HepG2 (cell line): ENCODE measurements at regions not wholly inside any gene's neighbourhood (a gene's known extent, or its start where the extent isn't known, plus 50 kb on each side); places are given as distances from the start of the nearest gene placed in this dataset.
"Not testable (repeated sequence)": the region's sequence is repeated elsewhere in the genome, so short reads cannot be mapped to it uniquely, and the experiment has no call there.

ENCODE experiments used
- ATAC-seq: fragments of 200-7000 bp; cut with Tn5 transposase; 3 replicates; pipeline ENCODE4 v1.9.1; 2020; ENCODE audit warnings: mild to moderate bottlenecking, moderate library complexity
- BruUV-seq: library from RNA; stranded (reverse); fragments of 400-500 nt; replicated peaks from 2 replicates; lab custom pipeline; 2021; lab: Mats Ljungman, UMichigan
- CTCF ChIA-PET: fragments of 300-600 bp; formaldehyde crosslinking; extraction: SDS; loops from one replicate; lab custom pipeline; 2021; ENCODE audit warnings: low total read pairs, inconsistent platforms, low intra/inter-chr PET ratio; lab: Yijun Ruan, JAX
- POLR2A ChIA-PET: fragments of 350-600 bp; sonication (Branson Sonifier 250); formaldehyde crosslinking; loops from one replicate; lab custom pipeline; 2020; ENCODE audit warnings: antibody characterized with exemption, inconsistent platforms; lab: Yijun Ruan, JAX
- DNase-seq: peaks from one replicate; pipeline ENCODE4 v3.0.0-alpha.2; 2015; ENCODE audit warnings: low spot score
- FAIRE-seq: peaks from 3 replicates; lab custom pipeline; 2011; peaks lifted over from hg19 to GRCh38; lab: Jason Lieb, UNC
- H2AFZ ChIP-seq: one replicate; pipeline ENCODE4 v1.6.1; 2011; ENCODE audit warnings: low read length, inconsistent platforms
- H3K27ac ChIP-seq: fragments of 300-600 bp; 3 replicates; pipeline ENCODE4 v1.8.0; 2011; ENCODE audit warnings: mixed run types, mild to moderate bottlenecking, mixed read lengths, low read length, inconsistent platforms; ENCODE audit not compliant: insufficient read depth; ENCODE audit errors: extremely low read length
- H3K27me3 ChIP-seq, 2 experiments: fragments of 200-600 bp in 1 of 2; 2 replicates in 1 of 2; 3 replicates in 1 of 2; pipeline versions ENCODE4 v1.6.0 to v1.8.0; 2011; ENCODE audit warnings: low read length in 2 of 2, mild to moderate bottlenecking in 2 of 2, moderate library complexity in 2 of 2, inconsistent platforms in 1 of 2; ENCODE audit not compliant: insufficient read depth in 2 of 2, control insufficient read depth in 1 of 2
- H3K36me3 ChIP-seq, 2 experiments: fragments of 200-600 bp in 1 of 2; replicated peaks in 1 of 2; 2 replicates in 1 of 2; 3 replicates in 1 of 2; pipeline versions ENCODE4 v1.5.1 to v1.8.0; 2011; ENCODE audit warnings: low read length in 2 of 2, inconsistent platforms in 1 of 2; ENCODE audit not compliant: insufficient read depth in 2 of 2, control insufficient read depth in 1 of 2
- H3K4me1 ChIP-seq: 2 replicates; pipeline ENCODE4 v1.5.1; 2012; ENCODE audit warnings: low read length, inconsistent platforms; ENCODE audit not compliant: insufficient read depth
- H3K4me2 ChIP-seq: 2 replicates; pipeline ENCODE4 v1.6.0; 2011; ENCODE audit warnings: low read depth, low read length, inconsistent platforms
- H3K4me3 ChIP-seq, 3 experiments: fragments of 200-600 bp in 1 of 3; sonication (generic), shearing (Covaris generic) in 1 of 3; replicated peaks in 1 of 3; 2 replicates each; pipeline ENCODE4 v1.5.1; 2011 to 2016; ENCODE audit warnings: low read length in 3 of 3, inconsistent platforms in 2 of 3, low read depth in 2 of 3, mild to moderate bottlenecking in 2 of 3, control low read depth in 1 of 3, mixed read lengths in 1 of 3; ENCODE audit not compliant: insufficient read depth in 1 of 3
- H3K79me2 ChIP-seq: one replicate; pipeline ENCODE4 v1.6.1; 2011; ENCODE audit warnings: low read length, inconsistent platforms; ENCODE audit not compliant: insufficient read depth
- H3K9ac ChIP-seq: 2 replicates; pipeline ENCODE4 v1.6.0; 2011; ENCODE audit warnings: mild to moderate bottlenecking, low read depth, low read length, inconsistent platforms; ENCODE audit not compliant: insufficient read depth
- H3K9me3 ChIP-seq: 2 replicates; pipeline ENCODE4 v1.5.1; 2012; ENCODE audit warnings: mild to moderate bottlenecking, low read length
- H4K20me1 ChIP-seq: 2 replicates; pipeline ENCODE4 v1.6.0; 2011; ENCODE audit warnings: inconsistent platforms, mild to moderate bottlenecking, low read length, moderate library complexity; ENCODE audit not compliant: insufficient read depth
- MBNL3 ChIP-seq: fragments of 250-450 bp; sonication (Bioruptor Pico); conservative IDR thresholded peaks from 2 replicates; pipeline ENCODE4 v1.8.0; 2022; ENCODE audit warnings: mild to moderate bottlenecking, inconsistent platforms
- ZNF407 ChIP-seq: sonication (generic); formaldehyde crosslinking; IDR thresholded peaks from one replicate; pipeline ENCODE4 v1.5.1; 2020; ENCODE audit warnings: mild to moderate bottlenecking, missing genetic modification reagents; ENCODE audit errors: not compliant biosample characterization
- ZNF703 ChIP-seq: sonication (generic); formaldehyde crosslinking; IDR thresholded peaks from 2 replicates; pipeline ENCODE4 v1.5.1; 2020; ENCODE audit warnings: missing genetic modification reagents, mild to moderate bottlenecking, moderate library complexity, borderline replicate concordance
- ZNF780A ChIP-seq: sonication (generic); formaldehyde crosslinking; IDR thresholded peaks from 2 replicates; pipeline ENCODE4 v1.8.0; 2022; ENCODE audit warnings: mild to moderate bottlenecking, missing genetic modification reagents, moderate library complexity
- WGBS: methylation state at CpG from one replicate; pipeline ENCODE4 v1.1.6; 2017; ENCODE audit warnings: low lambda C conversion rate; 5-methylcytosine and 5-hydroxymethylcytosine counted together
- in situ Hi-C: cut with HindIII; loops from 2 replicates; pipeline ENCODE4 v1.10.0; 2017; ENCODE audit warnings: low pct_unique_long_range_greater_than_20kb; ENCODE audit not compliant: extremely low pct_ligation_motif_present
- intact Hi-C: fragments of 100-400 bp; cut with micrococcal nuclease; formaldehyde crosslinking; loops from one replicate; pipeline ENCODE4 v1.10.0; 2022; ENCODE audit not compliant: unreplicated experiment
- TF ChIP-seq, protein P1 (sequence below): sonication (generic); formaldehyde crosslinking; IDR thresholded peaks from 2 replicates; pipeline ENCODE4 v1.9.0; 2022; ENCODE audit warnings: missing genetic modification reagents, mild to moderate bottlenecking, borderline replicate concordance
- TF ChIP-seq, protein P2 (sequence below): sonication (generic); formaldehyde crosslinking; IDR thresholded peaks from 2 replicates; pipeline ENCODE4 v1.5.0; 2020; ENCODE audit warnings: mild to moderate bottlenecking, missing genetic modification reagents

DNA sequence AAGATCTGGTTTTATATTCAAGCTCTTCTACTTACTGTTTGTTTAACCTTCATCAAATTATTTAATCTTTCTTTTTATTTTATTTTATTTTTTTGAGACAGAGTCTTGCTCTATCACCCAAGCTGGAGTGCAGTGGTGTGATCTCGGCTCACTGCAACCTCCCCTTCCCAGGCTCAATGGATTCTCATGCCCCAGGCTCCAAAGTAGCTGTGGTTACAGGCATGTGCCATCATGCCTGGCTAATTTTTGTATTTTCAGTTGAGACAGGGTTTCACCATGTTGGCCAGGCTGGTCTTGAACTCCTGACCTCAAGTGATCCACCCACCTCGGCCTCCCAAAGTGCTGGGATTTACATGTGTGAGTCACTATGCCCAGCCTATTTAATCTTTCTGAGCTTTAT, 821.5 kb upstream of the ATXN7L3B start:
- ATAC-seq, BruUV-seq, H3K9ac ChIP-seq, H2AFZ ChIP-seq, FAIRE-seq, H3K36me3 ChIP-seq, in situ Hi-C loops, DNase-seq, H3K4me2 ChIP-seq, H3K79me2 ChIP-seq, H3K27me3 ChIP-seq, intact Hi-C loops, POLR2A ChIA-PET, H3K27ac ChIP-seq, H3K4me1 ChIP-seq, H3K4me3 ChIP-seq, CTCF ChIA-PET, H4K20me1 ChIP-seq: not testable (repeated sequence)
- H3K9me3 ChIP-seq, result peaks cover 69% of the 10 kb centered on the region
- 0% methylated on average over 2 of the region's 2 CpGs for WGBS

GRCh38 chr12:73719223-73719622, 818.4 kb upstream of the ATXN7L3B start:
- ChIA-PET CTCF (no interaction called here), POLR2A (no interaction called here)
- ATAC-seq (no peak), DNase-seq (no peak), FAIRE-seq (no peak)
- BruUV-seq, result no TSS peak
- H3K9me3 ChIP-seq, result peaks cover 70% of the 10 kb centered on the region
- no peaks in the 10 kb centered on the region for H3K27me3 ChIP-seq
- H3K9ac ChIP-seq, result no peak overlapping the region
- in situ Hi-C loops, result no loop called here
- H3K79me2 ChIP-seq, result no peaks in the 10 kb centered on the region
- no peak overlapping the region for H3K4me2 ChIP-seq
- H4K20me1 ChIP-seq, result no peaks in the 10 kb centered on the region
- intact Hi-C loops, result no loop called here
- no peak overlapping the region for H2AFZ ChIP-seq
- H3K36me3 ChIP-seq, result no peaks in the 10 kb centered on the region
- no peak overlapping the region for H3K4me3 ChIP-seq
- no peaks in the 10 kb centered on the region for H3K4me1 ChIP-seq
- WGBS, result 36% methylated on average over 5 of the region's 5 CpGs
- no peak overlapping the region for H3K27ac ChIP-seq
- TF ChIP-seq ZNF703 (CRISPR knock-in tag), result no peak
- TF ChIP-seq MBNL3 (CRISPR knock-in tag), result no peak
- TF ChIP-seq, protein P1, sequence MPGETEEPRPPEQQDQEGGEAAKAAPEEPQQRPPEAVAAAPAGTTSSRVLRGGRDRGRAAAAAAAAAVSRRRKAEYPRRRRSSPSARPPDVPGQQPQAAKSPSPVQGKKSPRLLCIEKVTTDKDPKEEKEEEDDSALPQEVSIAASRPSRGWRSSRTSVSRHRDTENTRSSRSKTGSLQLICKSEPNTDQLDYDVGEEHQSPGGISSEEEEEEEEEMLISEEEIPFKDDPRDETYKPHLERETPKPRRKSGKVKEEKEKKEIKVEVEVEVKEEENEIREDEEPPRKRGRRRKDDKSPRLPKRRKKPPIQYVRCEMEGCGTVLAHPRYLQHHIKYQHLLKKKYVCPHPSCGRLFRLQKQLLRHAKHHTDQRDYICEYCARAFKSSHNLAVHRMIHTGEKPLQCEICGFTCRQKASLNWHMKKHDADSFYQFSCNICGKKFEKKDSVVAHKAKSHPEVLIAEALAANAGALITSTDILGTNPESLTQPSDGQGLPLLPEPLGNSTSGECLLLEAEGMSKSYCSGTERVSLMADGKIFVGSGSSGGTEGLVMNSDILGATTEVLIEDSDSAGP (CRISPR knock-in tag), result no peak
- TF ChIP-seq ZNF780A (CRISPR knock-in tag), result no peak
- TF ChIP-seq ZNF407, result no peak
- TF ChIP-seq, protein P2, sequence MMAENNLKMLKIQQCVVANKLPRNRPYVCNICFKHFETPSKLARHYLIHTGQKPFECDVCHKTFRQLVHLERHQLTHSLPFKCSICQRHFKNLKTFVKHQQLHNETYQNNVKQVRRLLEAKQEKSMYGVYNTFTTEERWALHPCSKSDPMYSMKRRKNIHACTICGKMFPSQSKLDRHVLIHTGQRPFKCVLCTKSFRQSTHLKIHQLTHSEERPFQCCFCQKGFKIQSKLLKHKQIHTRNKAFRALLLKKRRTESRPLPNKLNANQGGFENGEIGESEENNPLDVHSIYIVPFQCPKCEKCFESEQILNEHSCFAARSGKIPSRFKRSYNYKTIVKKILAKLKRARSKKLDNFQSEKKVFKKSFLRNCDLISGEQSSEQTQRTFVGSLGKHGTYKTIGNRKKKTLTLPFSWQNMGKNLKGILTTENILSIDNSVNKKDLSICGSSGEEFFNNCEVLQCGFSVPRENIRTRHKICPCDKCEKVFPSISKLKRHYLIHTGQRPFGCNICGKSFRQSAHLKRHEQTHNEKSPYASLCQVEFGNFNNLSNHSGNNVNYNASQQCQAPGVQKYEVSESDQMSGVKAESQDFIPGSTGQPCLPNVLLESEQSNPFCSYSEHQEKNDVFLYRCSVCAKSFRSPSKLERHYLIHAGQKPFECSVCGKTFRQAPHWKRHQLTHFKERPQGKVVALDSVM (CRISPR knock-in tag), result no peak
